GM23338 (cell line): ENCODE measurements at regions not wholly inside any gene's neighbourhood (a gene's known extent, or its start where the extent isn't known, plus 50 kb on each side); places are given as distances from the start of the nearest gene placed in this dataset.

Source experiments
- ATAC-seq: fragments of 200-7000 bp; cut with Tn5 transposase; 3 replicates; pipeline ENCODE4 v1.9.1; 2020
- DNase-seq: peaks from one replicate; pipeline ENCODE4 v3.0.0-alpha.2; 2015; ENCODE audit warnings: low spot score
- H2AFZ ChIP-seq: fragments of 200-600 bp; sonication (generic); 2 replicates; pipeline ENCODE4 v1.8.0; 2016; ENCODE audit warnings: antibody characterized with exemption, mild to moderate bottlenecking, moderate library complexity
- H3F3A ChIP-seq: fragments of 200-600 bp; sonication (generic); replicated peaks from 2 replicates; pipeline ENCODE4 v1.8.0; 2017; ENCODE audit warnings: antibody characterized with exemption, mixed run types, low read depth
- H3K27ac ChIP-seq: fragments of 200-600 bp; sonication (generic); 2 replicates; pipeline ENCODE4 v1.6.1; 2016; ENCODE audit warnings: low read depth
- H3K27me3 ChIP-seq: fragments of 200-600 bp; sonication (generic); 2 replicates; pipeline ENCODE4 v1.8.0; 2016; ENCODE audit warnings: mild to moderate bottlenecking, mixed run types, moderate library complexity; ENCODE audit not compliant: insufficient read depth
- H3K36me3 ChIP-seq: fragments of 200-600 bp; sonication (generic); 2 replicates; pipeline ENCODE4 v1.8.0; 2016; ENCODE audit warnings: mild to moderate bottlenecking; ENCODE audit not compliant: insufficient read depth
- H3K4me1 ChIP-seq: fragments of 200-600 bp; sonication (generic); 2 replicates; pipeline ENCODE4 v1.8.0; 2016; ENCODE audit warnings: mild to moderate bottlenecking, moderate library complexity; ENCODE audit not compliant: insufficient read depth
- H3K4me2 ChIP-seq: fragments of 200-600 bp; sonication (generic); 2 replicates; pipeline ENCODE4 v1.7.1; 2017; ENCODE audit warnings: mixed run types
- H3K4me3 ChIP-seq: fragments of 200-600 bp; sonication (generic); 2 replicates; pipeline ENCODE4 v1.6.1; 2016; ENCODE audit warnings: mixed run types
- H3K79me2 ChIP-seq: fragments of 200-600 bp; sonication (generic); replicated peaks from 2 replicates; pipeline ENCODE4 v1.8.0; 2017; ENCODE audit warnings: mild to moderate bottlenecking; ENCODE audit not compliant: insufficient read depth
- H3K9me2 ChIP-seq: fragments of 200-600 bp; sonication (generic); 2 replicates; pipeline ENCODE4 v1.8.0; 2017; ENCODE audit not compliant: insufficient read depth
- H4K20me1 ChIP-seq: fragments of 200-600 bp; sonication (generic); replicated peaks from 2 replicates; pipeline ENCODE4 v1.8.0; 2017; ENCODE audit warnings: mild to moderate bottlenecking; ENCODE audit not compliant: insufficient read depth
- H3K27ac Mint-ChIP-seq: 2 replicates; pipeline ENCODE4 v1.8.0; 2020; ENCODE audit warnings: inconsistent platforms, mild to moderate bottlenecking, moderate library complexity, mixed read lengths
- H3K27me3 Mint-ChIP-seq: 3 replicates; pipeline ENCODE4 v1.8.0; 2022; ENCODE audit warnings: low read depth, mild to moderate bottlenecking, moderate library complexity, mixed read lengths, inconsistent platforms; ENCODE audit not compliant: insufficient read depth, poor library complexity
- H3K36me3 Mint-ChIP-seq: 3 replicates; pipeline ENCODE4 v1.8.0; 2021; ENCODE audit warnings: low read depth, mild to moderate bottlenecking, inconsistent platforms, moderate library complexity, mixed read lengths
- H3K4me1 Mint-ChIP-seq: 3 replicates; pipeline ENCODE4 v1.8.0; 2020; ENCODE audit warnings: mild to moderate bottlenecking, inconsistent platforms, mixed read lengths
- H3K4me3 Mint-ChIP-seq: 3 replicates; pipeline ENCODE4 v1.8.0; 2021; ENCODE audit warnings: moderate library complexity, mild to moderate bottlenecking, inconsistent platforms, mixed read lengths
- H3K9me3 Mint-ChIP-seq: 3 replicates; pipeline ENCODE4 v1.8.0; 2020; ENCODE audit warnings: moderate library complexity, mild to moderate bottlenecking, inconsistent platforms, mixed read lengths
- CREB1 ChIP-seq: fragments of 250-450 bp; sonication (Bioruptor Pico); IDR thresholded peaks from 2 replicates; pipeline ENCODE4 v1.5.0; 2020; ENCODE audit warnings: low read depth, mild to moderate bottlenecking, moderate library complexity
- CTCF ChIP-seq, 2 experiments: fragments of 200-600 bp in 1 of 2; sonication (generic) in 1 of 2; conservative IDR thresholded peaks; 2 replicates each; pipeline versions ENCODE4 v1.5.1 to v1.6.1; 2016 to 2017; ENCODE audit warnings: antibody characterized with exemption in 2 of 2, low read depth in 2 of 2, mild to moderate bottlenecking in 2 of 2, moderate library complexity in 1 of 2
- ETS1 ChIP-seq: IDR thresholded peaks from 2 replicates; pipeline ENCODE4 v1.6.1; 2016; ENCODE audit warnings: antibody characterized with exemption
- EZH2 ChIP-seq: fragments of 200-600 bp; sonication (generic); IDR thresholded peaks from one replicate; pipeline ENCODE4 v1.8.0; 2017; ENCODE audit warnings: antibody characterized with exemption, mild to moderate bottlenecking, low read depth; ENCODE audit not compliant: unreplicated experiment
- JUNB ChIP-seq: IDR thresholded peaks from one replicate; pipeline ENCODE4 v1.6.1; 2016; ENCODE audit warnings: antibody characterized with exemption; ENCODE audit not compliant: unreplicated experiment
- NANOG ChIP-seq: IDR thresholded peaks from 2 replicates; pipeline ENCODE4 v1.6.1; 2016; ENCODE audit warnings: antibody characterized with exemption, borderline replicate concordance
- POLR2AphosphoS5 ChIP-seq: IDR thresholded peaks from 2 replicates; pipeline ENCODE4 v1.6.1; 2016; ENCODE audit warnings: antibody characterized with exemption, low read depth
- REST ChIP-seq: IDR thresholded peaks from one replicate; pipeline ENCODE4 v1.6.1; 2018; ENCODE audit warnings: antibody characterized with exemption; ENCODE audit not compliant: unreplicated experiment
- STAT1 ChIP-seq: IDR thresholded peaks from one replicate; pipeline ENCODE4 v1.6.1; 2016; ENCODE audit warnings: antibody characterized with exemption; ENCODE audit not compliant: unreplicated experiment
- ZNF114 ChIP-seq: fragments of 250-450 bp; sonication (Bioruptor Pico); IDR thresholded peaks from 2 replicates; pipeline ENCODE4 v1.5.0; 2020; ENCODE audit warnings: mild to moderate bottlenecking, moderate library complexity
- ZNF331 ChIP-seq: fragments of 250-450 bp; sonication (Bioruptor Pico); IDR thresholded peaks from 2 replicates; pipeline ENCODE4 v1.5.0; 2020; ENCODE audit warnings: low read depth, mild to moderate bottlenecking, moderate library complexity

- TF ChIP-seq ETS1: no peak
- no peak for TF ChIP-seq POLR2AphosphoS5
- TF ChIP-seq JUNB: no peak
- TF ChIP-seq ZNF331: no peak
- TF ChIP-seq CTCF (conservative IDR thresholded peaks at IDR 0.05; ENCODE audit: low read depth in 2 of 2): no peak
- TF ChIP-seq ZNF114 (CRISPR knock-in tag): no peak
- no peak for TF ChIP-seq REST
- TF ChIP-seq STAT1: no peak
- TF ChIP-seq NANOG: no peak
- TF ChIP-seq EZH2: no peak
Measured at GRCh38 chr9:135399000-135399649, 80.5 kb upstream of the PPP1R26 start (continued).

- Histone ChIP-seq H3K9me2 (no peaks in the 10 kb centered on the region), H3F3A (no peaks in the 10 kb centered on the region), H2AFZ (no peak overlapping the region), H3K27ac (no peak overlapping the region), H3K36me3 (no peaks in the 10 kb centered on the region), H3K4me3 (no peak overlapping the region), H3K4me1 (no peaks in the 10 kb centered on the region), H3K27me3 (no peaks in the 10 kb centered on the region), H4K20me1 (no peaks in the 10 kb centered on the region), H3K4me2 (no peak overlapping the region), H3K79me2 (no peaks in the 10 kb centered on the region)
- TF ChIP-seq REST: no peak
- no peak for TF ChIP-seq CREB1
- no peak for TF ChIP-seq NANOG
- TF ChIP-seq ZNF331: no peak
- no peak for TF ChIP-seq ZNF114 (CRISPR knock-in tag)
- no peak for TF ChIP-seq EZH2
- Mint-ChIP-seq H3K9me3 (peaks cover 28% of the 10 kb centered on the region), H3K27ac (no peak overlapping the region), H3K4me1 (no peaks in the 10 kb centered on the region; the same call in 2 of the 3 replicates), H3K27me3 (peaks cover 21% of the 10 kb centered on the region), H3K4me3 (no peak overlapping the region), H3K36me3 (peaks cover 5% of the 10 kb centered on the region; the same call in 2 of the 3 replicates)
- no peak for DNase-seq
- ATAC-seq: no peak
Measured at GRCh38 chr9:135400496-135400895, 79.1 kb upstream of the PPP1R26 start.
